ENCODE measurements at regions not wholly inside any gene's neighbourhood (a gene's known extent, or its start where the extent isn't known, plus 50 kb on each side); places are given as distances from the start of the nearest gene placed in this dataset.
A peak's percentile ranks its signal among the peaks of the same experiment; 100 is the strongest.

- ChIA-PET CTCF (no interaction called here), POLR2A (ENCODE audit: low non-redundant PET) (no interaction called here)
- no TSS peak for BruUV-seq (replicated peaks)
Observed at GRCh38 chr2:66273933-66274490, 160.9 kb upstream of the MEIS1 start.

GRCh38 chr2:66272751-66273150 lies 162.2 kb upstream of the MEIS1 start:
- no peak overlapping the region for H3K4me3 ChIP-seq (ENCODE audit: low read depth, low read length, poor library complexity, severe bottlenecking)
- H3K9me3 ChIP-seq (ENCODE audit: low read depth, low read length, poor library complexity, severe bottlenecking): no peaks in the 10 kb centered on the region
- no peak overlapping the region for H3K27ac ChIP-seq (ENCODE audit: low read depth, low read length, poor library complexity, severe bottlenecking)
- DNase-seq (ENCODE audit: low spot score): no peak
- no peak for TF ChIP-seq CTCF (conservative IDR thresholded peaks at IDR 0.05; ENCODE audit: low read depth, low read length)
- TF ChIP-seq EZH2 (IDR thresholded peaks at IDR 0.05; ENCODE audit: borderline replicate concordance, low read depth, low read length, poor library complexity, severe bottlenecking): no peak
- no peaks in the 10 kb centered on the region for H3K36me3 ChIP-seq (ENCODE audit: insufficient read depth, low read length, poor library complexity, severe bottlenecking)
- no peaks in the 10 kb centered on the region for H3K27me3 ChIP-seq (replicated peaks; ENCODE audit: insufficient read depth, low read depth, low read length, poor library complexity)
- ChIA-PET CTCF (no interaction called here), POLR2A (ENCODE audit: low non-redundant PET) (no interaction called here)
- no TSS peak for BruUV-seq (replicated peaks)
- H3K4me1 ChIP-seq (ENCODE audit: insufficient read depth, low read length, poor library complexity, severe bottlenecking): peaks cover 24% of the 10 kb centered on the region
- intact Hi-C loops (cut with micrococcal nuclease; ENCODE audit: unreplicated experiment): no loop called here

More at GRCh38 chr2:66273933-66274490, 160.9 kb upstream of the MEIS1 start:
- Histone ChIP-seq H3K4me1 (ENCODE audit: insufficient read depth, low read length, poor library complexity, severe bottlenecking) (peaks cover 24% of the 10 kb centered on the region), H3K36me3 (ENCODE audit: insufficient read depth, low read length, poor library complexity, severe bottlenecking) (no peaks in the 10 kb centered on the region), H3K9me3 (ENCODE audit: low read depth, low read length, poor library complexity, severe bottlenecking) (no peaks in the 10 kb centered on the region), H3K27me3 (replicated peaks; ENCODE audit: insufficient read depth, low read depth, low read length, poor library complexity) (no peaks in the 10 kb centered on the region), H3K4me3 (ENCODE audit: low read depth, low read length, poor library complexity, severe bottlenecking) (no peak overlapping the region), H3K27ac (ENCODE audit: low read depth, low read length, poor library complexity, severe bottlenecking) (no peak overlapping the region)
- DNase-seq (ENCODE audit: low spot score): peak; percentile 67
- intact Hi-C loops (cut with micrococcal nuclease; ENCODE audit: unreplicated experiment): no loop called here
- TF ChIP-seq CTCF (conservative IDR thresholded peaks at IDR 0.05; ENCODE audit: low read depth, low read length) (no peak), EZH2 (IDR thresholded peaks at IDR 0.05; ENCODE audit: borderline replicate concordance, low read depth, low read length, poor library complexity, severe bottlenecking) (no peak)

GRCh38 chr2:66271777-66272176 lies 163.1 kb upstream of the MEIS1 start:
- no peak for TF ChIP-seq EZH2 (IDR thresholded peaks at IDR 0.05; ENCODE audit: borderline replicate concordance, low read depth, low read length, poor library complexity, severe bottlenecking)
- no peak for TF ChIP-seq CTCF (conservative IDR thresholded peaks at IDR 0.05; ENCODE audit: low read depth, low read length)
- no peaks in the 10 kb centered on the region for H3K9me3 ChIP-seq (ENCODE audit: low read depth, low read length, poor library complexity, severe bottlenecking)
- ChIA-PET CTCF (no interaction called here), POLR2A (ENCODE audit: low non-redundant PET) (interaction anchor here (0.6 kb wide), 1 partner anchor 1035 kb away, joined by 3 read pairs; no protein-coding TSS in a partner anchor)
- no peaks in the 10 kb centered on the region for H3K36me3 ChIP-seq (ENCODE audit: insufficient read depth, low read length, poor library complexity, severe bottlenecking)
- intact Hi-C loops (cut with micrococcal nuclease; ENCODE audit: unreplicated experiment): no loop called here
- H3K4me1 ChIP-seq (ENCODE audit: insufficient read depth, low read length, poor library complexity, severe bottlenecking): peaks cover 24% of the 10 kb centered on the region
- no peaks in the 10 kb centered on the region for H3K27me3 ChIP-seq (replicated peaks; ENCODE audit: insufficient read depth, low read depth, low read length, poor library complexity)
- H3K27ac ChIP-seq (ENCODE audit: low read depth, low read length, poor library complexity, severe bottlenecking): no peak overlapping the region
- no peak overlapping the region for H3K4me3 ChIP-seq (ENCODE audit: low read depth, low read length, poor library complexity, severe bottlenecking)
- BruUV-seq (replicated peaks): no TSS peak
- no peak for DNase-seq (ENCODE audit: low spot score)
